Trophoblast cell (in vitro differentiated cells and primary cell): ENCODE measurements at regions not wholly inside any gene's neighbourhood (a gene's known extent, or its start where the extent isn't known, plus 50 kb on each side); places are given as distances from the start of the nearest gene placed in this dataset.

Experiments used
- DNase-seq, 2 donors: peaks; one replicate each; pipeline ENCODE4 v3.0.0-alpha.2; 2016
- H2AFZ ChIP-seq: 2 replicates; pipeline ENCODE4 v1.6.1; 2013; ENCODE audit warnings: low read length, moderate library complexity, mild to moderate bottlenecking; ENCODE audit not compliant: insufficient read depth, poor library complexity
- H2AK5ac ChIP-seq: 2 replicates; pipeline ENCODE4 v1.6.1; 2013; ENCODE audit warnings: mild to moderate bottlenecking, low read length
- H2BK120ac ChIP-seq: 2 replicates; pipeline ENCODE4 v1.6.1; 2013; ENCODE audit warnings: low read length, mild to moderate bottlenecking, moderate library complexity; ENCODE audit not compliant: insufficient read depth, poor library complexity
- H2BK12ac ChIP-seq: 2 replicates; pipeline ENCODE4 v1.6.1; 2013; ENCODE audit warnings: mild to moderate bottlenecking, low read length, moderate library complexity
- H2BK5ac ChIP-seq: 2 replicates; pipeline ENCODE4 v1.6.1; 2013; ENCODE audit warnings: low read length, low read depth, moderate library complexity, mild to moderate bottlenecking; ENCODE audit not compliant: poor library complexity
- H3K14ac ChIP-seq: 2 replicates; pipeline ENCODE4 v1.6.1; 2013; ENCODE audit warnings: mild to moderate bottlenecking, low read length
- H3K18ac ChIP-seq: 2 replicates; pipeline ENCODE4 v1.6.1; 2013; ENCODE audit warnings: mild to moderate bottlenecking, low read length
- H3K23ac ChIP-seq: 2 replicates; pipeline ENCODE4 v1.6.1; 2013; ENCODE audit warnings: low read length
- H3K27ac ChIP-seq: 2 replicates; pipeline ENCODE4 v1.5.1; 2013; ENCODE audit warnings: low read depth, mild to moderate bottlenecking, inconsistent platforms, low read length, moderate library complexity
- H3K27me3 ChIP-seq: 2 replicates; pipeline ENCODE4 v1.6.1; 2013; ENCODE audit warnings: inconsistent platforms, mild to moderate bottlenecking, low read length, moderate library complexity; ENCODE audit not compliant: insufficient read depth
- H3K36me3 ChIP-seq, 2 experiments: 1 replicate in 1 of 2; 2 replicates in 1 of 2; pipeline ENCODE4 v1.6.1; 2013; ENCODE audit warnings: low read length in 2 of 2, mild to moderate bottlenecking in 2 of 2, moderate library complexity in 1 of 2; ENCODE audit not compliant: insufficient read depth in 2 of 2, control insufficient read depth in 1 of 2
- H3K4ac ChIP-seq: 2 replicates; pipeline ENCODE4 v1.6.1; 2013; ENCODE audit warnings: low read depth, mild to moderate bottlenecking, low read length, moderate library complexity
- H3K4me1 ChIP-seq, 2 experiments: 1 replicate in 1 of 2; 2 replicates in 1 of 2; pipeline ENCODE4 v1.6.1; 2013; ENCODE audit warnings: low read length in 2 of 2, mild to moderate bottlenecking in 2 of 2, moderate library complexity in 1 of 2; ENCODE audit not compliant: insufficient read depth in 2 of 2, control insufficient read depth in 1 of 2
- H3K4me2 ChIP-seq: 2 replicates; pipeline ENCODE4 v1.6.1; 2013; ENCODE audit warnings: inconsistent platforms, mild to moderate bottlenecking, low read length, moderate library complexity
- H3K4me3 ChIP-seq: 2 replicates; pipeline ENCODE4 v1.5.1; 2013; ENCODE audit warnings: mild to moderate bottlenecking, low read depth, low read length, inconsistent platforms
- H3K79me1 ChIP-seq: one replicate; pipeline ENCODE4 v1.6.1; 2013; ENCODE audit warnings: low read length
- H3K79me2 ChIP-seq: 2 replicates; pipeline ENCODE4 v1.6.1; 2013; ENCODE audit warnings: low read length, mild to moderate bottlenecking; ENCODE audit not compliant: control insufficient read depth, insufficient read depth, poor library complexity
- H3K9ac ChIP-seq: 2 replicates; pipeline ENCODE4 v1.6.1; 2013; ENCODE audit warnings: mild to moderate bottlenecking, low read length
- H3K9me3 ChIP-seq: 2 replicates; pipeline ENCODE4 v1.6.1; 2013; ENCODE audit warnings: low read depth, mild to moderate bottlenecking, control low read depth, inconsistent platforms, low read length; ENCODE audit not compliant: insufficient read depth
- H4K12ac ChIP-seq: 2 replicates; pipeline ENCODE4 v1.6.1; 2013; ENCODE audit warnings: low read depth, mild to moderate bottlenecking, low read length, moderate library complexity
- H4K8ac ChIP-seq: 2 replicates; pipeline ENCODE4 v1.6.1; 2013; ENCODE audit warnings: low read depth, mild to moderate bottlenecking, low read length, moderate library complexity
- H4K91ac ChIP-seq: one replicate; pipeline ENCODE4 v1.6.1; 2013; ENCODE audit warnings: low read depth, mild to moderate bottlenecking, low read length, moderate library complexity
- WGBS: extraction: QIAGEN DNeasy Blood & Tissue Kit; methylation state at CpG from one replicate; pipeline ENCODE4 v1.1.7; 2013; ENCODE audit warnings: missing lambda C conversion rate; ENCODE audit not compliant: insufficient read length, insufficient coverage; ENCODE audit errors: extremely low coverage; 5-methylcytosine and 5-hydroxymethylcytosine counted together

GRCh38 chr19:21626924-21627697 lies 121.7 kb downstream of the ZNF429 start:
- H3K4me3 ChIP-seq, result no peak overlapping the region
- H3K36me3 ChIP-seq, result no peaks in the 10 kb centered on the region
- WGBS, result no CpG with 5 or more reads among the region's 8 CpGs
- H3K9ac ChIP-seq, result no peak overlapping the region
- H3K4me2 ChIP-seq, result no peak overlapping the region
- no peaks in the 10 kb centered on the region for H3K9me3 ChIP-seq
- no peak overlapping the region for H3K4ac ChIP-seq
- H3K4me1 ChIP-seq, result no peaks in the 10 kb centered on the region
- H3K27me3 ChIP-seq, result no peaks in the 10 kb centered on the region
- no peak overlapping the region for H2AK5ac ChIP-seq
- H4K91ac ChIP-seq, result no peak overlapping the region
- no peak overlapping the region for H2BK12ac ChIP-seq
- DNase-seq, result no peak
- no peaks in the 10 kb centered on the region for H3K79me2 ChIP-seq
- H2BK5ac ChIP-seq, result no peak overlapping the region
- no peak overlapping the region for H4K12ac ChIP-seq
- H3K79me1 ChIP-seq, result no peaks in the 10 kb centered on the region
- no peak overlapping the region for H3K27ac ChIP-seq
- H2BK120ac ChIP-seq, result no peak overlapping the region
- no peak overlapping the region for H3K14ac ChIP-seq
- no peak overlapping the region for H4K8ac ChIP-seq
- no peak overlapping the region for H2AFZ ChIP-seq
- H3K18ac ChIP-seq, result no peak overlapping the region
- H3K23ac ChIP-seq, result no peak overlapping the region

GRCh38 chr19:21626091-21626490 lies 120.7 kb downstream of the ZNF429 start:
- Histone ChIP-seq H2BK12ac (no peak overlapping the region), H3K18ac (no peak overlapping the region), H3K79me1 (no peaks in the 10 kb centered on the region), H3K14ac (no peak overlapping the region), H3K4me2 (no peak overlapping the region), H2BK5ac (no peak overlapping the region), H4K12ac (no peak overlapping the region), H4K91ac (no peak overlapping the region), H3K4me3 (no peak overlapping the region), H3K9ac (no peak overlapping the region), H2AFZ (no peak overlapping the region), H3K36me3 (no peaks in the 10 kb centered on the region), H2BK120ac (no peak overlapping the region), H3K4me1 (no peaks in the 10 kb centered on the region), H3K79me2 (no peaks in the 10 kb centered on the region), H4K8ac (no peak overlapping the region), H3K27me3 (no peaks in the 10 kb centered on the region), H3K27ac (no peak overlapping the region), H3K9me3 (no peaks in the 10 kb centered on the region), H2AK5ac (no peak overlapping the region), H3K4ac (no peak overlapping the region), H3K23ac (no peak overlapping the region)
- DNase-seq, result no peak
- WGBS, result no CpG with 5 or more reads among the region's 1 CpG

- Histone ChIP-seq H2AFZ (no peak overlapping the region), H3K79me1 (no peaks in the 10 kb centered on the region), H2AK5ac (no peak overlapping the region), H3K9me3 (no peaks in the 10 kb centered on the region), H3K4me1 (no peaks in the 10 kb centered on the region), H3K4ac (no peak overlapping the region), H3K4me2 (no peak overlapping the region), H3K36me3 (no peaks in the 10 kb centered on the region), H4K91ac (no peak overlapping the region), H3K23ac (no peak overlapping the region), H2BK12ac (no peak overlapping the region), H3K79me2 (no peaks in the 10 kb centered on the region), H4K8ac (no peak overlapping the region), H3K18ac (no peak overlapping the region), H3K27me3 (no peaks in the 10 kb centered on the region), H3K4me3 (no peak overlapping the region), H2BK5ac (no peak overlapping the region), H2BK120ac (no peak overlapping the region), H3K9ac (no peak overlapping the region), H3K14ac (no peak overlapping the region), H4K12ac (no peak overlapping the region), H3K27ac (no peak overlapping the region)
- DNase-seq, result no peak
- no CpG with 5 or more reads among the region's 6 CpGs for WGBS
Measured at GRCh38 chr19:21622920-21623319, 117.5 kb downstream of the ZNF429 start.

GRCh38 chr19:21621671-21622070 lies 116.3 kb downstream of the ZNF429 start:
- H3K14ac ChIP-seq, result no peak overlapping the region
- H3K27ac ChIP-seq, result no peak overlapping the region
- no peaks in the 10 kb centered on the region for H3K36me3 ChIP-seq
- H4K8ac ChIP-seq, result no peak overlapping the region
- no peak overlapping the region for H2AFZ ChIP-seq
- H4K91ac ChIP-seq, result no peak overlapping the region
- no peaks in the 10 kb centered on the region for H3K79me2 ChIP-seq
- no peak overlapping the region for H2BK12ac ChIP-seq
- H3K9ac ChIP-seq, result no peak overlapping the region
- no peaks in the 10 kb centered on the region for H3K4me1 ChIP-seq
- no peak overlapping the region for H2BK120ac ChIP-seq
- no peaks in the 10 kb centered on the region for H3K9me3 ChIP-seq
- no peak overlapping the region for H3K4me3 ChIP-seq
- H3K4me2 ChIP-seq, result no peak overlapping the region
- H2AK5ac ChIP-seq, result no peak overlapping the region
- no peak overlapping the region for H3K4ac ChIP-seq
- no peaks in the 10 kb centered on the region for H3K79me1 ChIP-seq
- no peak overlapping the region for H4K12ac ChIP-seq
- no CpG with 5 or more reads among the region's 6 CpGs for WGBS
- no peak overlapping the region for H3K18ac ChIP-seq
- no peak overlapping the region for H3K23ac ChIP-seq
- no peak for DNase-seq
- no peak overlapping the region for H2BK5ac ChIP-seq
- no peaks in the 10 kb centered on the region for H3K27me3 ChIP-seq
